HepG2 (cell line): ENCODE measurements at regions not wholly inside any gene's neighbourhood (a gene's known extent, or its start where the extent isn't known, plus 50 kb on each side); places are given as distances from the start of the nearest gene placed in this dataset.

Experiments used
- CEBPG ChIP-seq: IDR thresholded peaks from 2 replicates; pipeline ENCODE4 v1.6.1; 2016
- CREM ChIP-seq, 2 experiments: sonication (generic) in 1 of 2; formaldehyde crosslinking in 1 of 2; IDR thresholded peaks; 2 replicates each; pipeline versions ENCODE4 v1.4.0 to v1.6.1; 2016 to 2020; ENCODE audit warnings: antibody characterized with exemption in 1 of 2, mild to moderate bottlenecking in 1 of 2, missing genetic modification reagents in 1 of 2
- CTCF ChIP-seq: sonication (generic); formaldehyde crosslinking; IDR thresholded peaks from 2 replicates; pipeline ENCODE4 v1.5.0; 2020; ENCODE audit warnings: mild to moderate bottlenecking, missing genetic modification reagents, moderate library complexity
- THAP8 ChIP-seq: sonication (generic); formaldehyde crosslinking; IDR thresholded peaks from 2 replicates; pipeline ENCODE4 v1.5.1; 2020; ENCODE audit warnings: missing genetic modification reagents, mild to moderate bottlenecking, borderline replicate concordance
- ZFP1 ChIP-seq: IDR thresholded peaks from 2 replicates; pipeline ENCODE4 v1.6.1; 2016
- ZMYM2 ChIP-seq: sonication (generic); formaldehyde crosslinking; IDR thresholded peaks from 2 replicates; pipeline ENCODE4 v1.8.0; 2022; ENCODE audit warnings: mild to moderate bottlenecking, missing genetic modification reagents
- ZNF446 ChIP-seq: sonication (generic); formaldehyde crosslinking; IDR thresholded peaks from 2 replicates; pipeline ENCODE4 v1.5.0; 2020; ENCODE audit warnings: mild to moderate bottlenecking, missing genetic modification reagents
- ZNF451 ChIP-seq: sonication (generic); formaldehyde crosslinking; IDR thresholded peaks from 2 replicates; pipeline ENCODE4 v1.5.0; 2020; ENCODE audit warnings: mild to moderate bottlenecking, missing genetic modification reagents
- TF ChIP-seq, protein P1 (sequence below): sonication (generic); formaldehyde crosslinking; IDR thresholded peaks from 2 replicates; pipeline ENCODE4 v1.5.0; 2020; ENCODE audit warnings: missing genetic modification reagents, mild to moderate bottlenecking, borderline replicate concordance
- TF ChIP-seq, protein P2 (sequence below): sonication (generic); formaldehyde crosslinking; IDR thresholded peaks from 2 replicates; pipeline ENCODE4 v1.8.1; 2023; ENCODE audit warnings: mild to moderate bottlenecking, missing genetic modification reagents

DNA sequence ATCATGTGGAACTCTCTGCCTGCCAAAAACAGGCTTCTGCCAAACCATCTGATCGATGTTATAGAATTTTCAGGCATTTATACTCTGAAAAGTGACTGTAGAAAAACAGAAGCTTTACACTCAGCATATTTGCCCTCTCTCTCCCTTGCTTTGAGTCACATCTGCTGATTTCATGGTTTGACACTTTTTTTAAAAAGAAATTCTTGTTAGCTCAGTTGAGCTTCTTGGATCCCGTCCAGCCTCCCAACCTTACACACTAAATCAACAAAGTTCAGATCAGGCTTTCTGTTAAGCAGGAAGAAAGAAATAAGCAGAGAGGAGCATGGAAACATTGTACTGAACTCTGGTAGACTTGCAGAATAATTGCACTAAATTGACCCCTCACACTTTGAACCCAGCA, 193.6 kb upstream of the SEL1L start:
- TF ChIP-seq, protein P1, sequence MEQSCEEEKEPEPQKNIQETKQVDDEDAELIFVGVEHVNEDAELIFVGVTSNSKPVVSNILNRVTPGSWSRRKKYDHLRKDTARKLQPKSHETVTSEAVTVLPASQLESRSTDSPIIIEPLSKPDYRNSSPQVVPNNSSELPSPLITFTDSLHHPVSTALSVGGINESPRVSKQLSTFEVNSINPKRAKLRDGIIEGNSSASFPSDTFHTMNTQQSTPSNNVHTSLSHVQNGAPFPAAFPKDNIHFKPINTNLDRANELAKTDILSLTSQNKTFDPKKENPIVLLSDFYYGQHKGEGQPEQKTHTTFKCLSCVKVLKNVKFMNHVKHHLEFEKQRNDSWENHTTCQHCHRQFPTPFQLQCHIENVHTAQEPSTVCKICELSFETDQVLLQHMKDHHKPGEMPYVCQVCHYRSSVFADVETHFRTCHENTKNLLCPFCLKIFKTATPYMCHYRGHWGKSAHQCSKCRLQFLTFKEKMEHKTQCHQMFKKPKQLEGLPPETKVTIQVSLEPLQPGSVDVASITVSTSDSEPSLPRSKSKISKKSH, result no peak
- no peak for TF ChIP-seq CTCF (CRISPR knock-in tag)
- no peak for TF ChIP-seq ZNF451 (CRISPR knock-in tag)
- no peak for TF ChIP-seq ZNF446 (CRISPR knock-in tag)
- TF ChIP-seq, protein P2, sequence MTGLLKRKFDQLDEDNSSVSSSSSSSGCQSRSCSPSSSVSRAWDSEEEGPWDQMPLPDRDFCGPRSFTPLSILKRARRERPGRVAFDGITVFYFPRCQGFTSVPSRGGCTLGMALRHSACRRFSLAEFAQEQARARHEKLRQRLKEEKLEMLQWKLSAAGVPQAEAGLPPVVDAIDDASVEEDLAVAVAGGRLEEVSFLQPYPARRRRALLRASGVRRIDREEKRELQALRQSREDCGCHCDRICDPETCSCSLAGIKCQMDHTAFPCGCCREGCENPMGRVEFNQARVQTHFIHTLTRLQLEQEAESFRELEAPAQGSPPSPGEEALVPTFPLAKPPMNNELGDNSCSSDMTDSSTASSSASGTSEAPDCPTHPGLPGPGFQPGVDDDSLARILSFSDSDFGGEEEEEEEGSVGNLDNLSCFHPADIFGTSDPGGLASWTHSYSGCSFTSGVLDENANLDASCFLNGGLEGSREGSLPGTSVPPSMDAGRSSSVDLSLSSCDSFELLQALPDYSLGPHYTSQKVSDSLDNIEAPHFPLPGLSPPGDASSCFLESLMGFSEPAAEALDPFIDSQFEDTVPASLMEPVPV (CRISPR knock-in tag), result no peak
- TF ChIP-seq ZMYM2 (CRISPR knock-in tag), result no peak
- TF ChIP-seq THAP8 (CRISPR knock-in tag), result no peak
- no peak for TF ChIP-seq ZFP1
- TF ChIP-seq CEBPG, result no peak
- no peak for TF ChIP-seq CREM (IDR thresholded peaks at IDR 0.05)
- no peak for TF ChIP-seq CREM (CRISPR knock-in tag; IDR thresholded peaks at IDR 0.05)
